Fibroblast of mammary gland (primary cell): ENCODE measurements at regions not wholly inside any gene's neighbourhood (a gene's known extent, or its start where the extent isn't known, plus 50 kb on each side); places are given as distances from the start of the nearest gene placed in this dataset.

ENCODE experiments used
- DNase-seq: peaks from one replicate; pipeline ENCODE4 v3.0.0-alpha.2; 2010; ENCODE audit warnings: low read depth
- H3K4me3 ChIP-seq: 2 replicates; pipeline ENCODE4 v1.5.1; 2011; ENCODE audit warnings: low read depth, mild to moderate bottlenecking, low read length, moderate library complexity; ENCODE audit not compliant: control insufficient read depth
- CTCF ChIP-seq: conservative IDR thresholded peaks from 2 replicates; pipeline ENCODE4 v1.5.1; 2011; ENCODE audit warnings: low read depth, low read length, inconsistent platforms; ENCODE audit not compliant: control insufficient read depth, insufficient read depth

- no peak for TF ChIP-seq CTCF
- DNase-seq: no peak
These were observed 475.6 kb upstream of the HS6ST1 start for GRCh38 chr2:128794285-128794684.

GRCh38 chr2:128796321-128796720, 477.7 kb upstream of the HS6ST1 start:
- no peak for TF ChIP-seq CTCF
- no peak for DNase-seq
- H3K4me3 ChIP-seq: no peak overlapping the region

More at GRCh38 chr2:128794285-128794684, 475.6 kb upstream of the HS6ST1 start:
- H3K4me3 ChIP-seq: no peak overlapping the region

- no peak for DNase-seq
- no peak overlapping the region for H3K4me3 ChIP-seq
- no peak for TF ChIP-seq CTCF
These were observed 478.4 kb upstream of the HS6ST1 start for GRCh38 chr2:128797092-128797491.

GRCh38 chr2:128797533-128797932, 478.9 kb upstream of the HS6ST1 start:
- DNase-seq: no peak
- no peak for TF ChIP-seq CTCF
- no peak overlapping the region for H3K4me3 ChIP-seq

- TF ChIP-seq CTCF: no peak
- DNase-seq: no peak
- no peak overlapping the region for H3K4me3 ChIP-seq
These were observed 479.3 kb upstream of the HS6ST1 start for GRCh38 chr2:128797937-128798336.

- no peak for DNase-seq
- H3K4me3 ChIP-seq: no peak overlapping the region
- no peak for TF ChIP-seq CTCF
These were observed 480.0 kb upstream of the HS6ST1 start for GRCh38 chr2:128798502-128799283.

- H3K4me3 ChIP-seq: no peak overlapping the region
- no peak for DNase-seq
- TF ChIP-seq CTCF: no peak
These were observed 480.6 kb upstream of the HS6ST1 start for GRCh38 chr2:128799284-128799552.
